DOHH2 (cell line): ENCODE measurements at regions not wholly inside any gene's neighbourhood (a gene's known extent, or its start where the extent isn't known, plus 50 kb on each side); places are given as distances from the start of the nearest gene placed in this dataset.

ENCODE experiments used
- EZH2phosphoT487 ChIP-seq: fragments of 200-600 bp; sonication (generic); IDR thresholded peaks from 2 replicates; pipeline ENCODE4 v1.6.1; 2017; ENCODE audit warnings: borderline replicate concordance, mild to moderate bottlenecking, antibody characterized with exemption, low read length, moderate library complexity, mixed read lengths
- TF ChIP-seq, protein P1 (sequence below): fragments of 200-600 bp; sonication (generic); IDR thresholded peaks from one replicate; pipeline ENCODE4 v1.5.1; 2014; ENCODE audit warnings: antibody characterized with exemption, mild to moderate bottlenecking, low read depth, low read length; ENCODE audit not compliant: poor library complexity, severe bottlenecking

DNA sequence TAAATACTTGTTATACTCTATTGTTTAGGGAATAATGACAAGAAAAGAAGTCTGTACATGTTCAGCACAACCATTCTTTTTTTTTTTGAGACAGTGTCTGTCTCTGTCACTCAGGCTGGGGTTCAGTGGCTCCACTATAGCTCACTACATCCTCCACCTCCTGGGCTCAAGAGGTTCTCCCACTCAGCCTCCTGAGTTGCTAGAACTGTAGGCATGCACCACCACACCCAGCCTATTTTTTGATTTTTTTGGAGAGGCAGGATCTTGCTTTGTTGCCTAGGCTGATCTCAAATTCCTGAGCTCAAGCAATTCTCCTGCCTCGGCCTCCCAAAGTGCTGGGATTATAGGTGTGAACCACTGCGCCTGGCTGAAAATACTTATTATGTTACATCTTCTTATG lies 250.0 kb downstream of the MIAT start:
- TF ChIP-seq, protein P1, sequence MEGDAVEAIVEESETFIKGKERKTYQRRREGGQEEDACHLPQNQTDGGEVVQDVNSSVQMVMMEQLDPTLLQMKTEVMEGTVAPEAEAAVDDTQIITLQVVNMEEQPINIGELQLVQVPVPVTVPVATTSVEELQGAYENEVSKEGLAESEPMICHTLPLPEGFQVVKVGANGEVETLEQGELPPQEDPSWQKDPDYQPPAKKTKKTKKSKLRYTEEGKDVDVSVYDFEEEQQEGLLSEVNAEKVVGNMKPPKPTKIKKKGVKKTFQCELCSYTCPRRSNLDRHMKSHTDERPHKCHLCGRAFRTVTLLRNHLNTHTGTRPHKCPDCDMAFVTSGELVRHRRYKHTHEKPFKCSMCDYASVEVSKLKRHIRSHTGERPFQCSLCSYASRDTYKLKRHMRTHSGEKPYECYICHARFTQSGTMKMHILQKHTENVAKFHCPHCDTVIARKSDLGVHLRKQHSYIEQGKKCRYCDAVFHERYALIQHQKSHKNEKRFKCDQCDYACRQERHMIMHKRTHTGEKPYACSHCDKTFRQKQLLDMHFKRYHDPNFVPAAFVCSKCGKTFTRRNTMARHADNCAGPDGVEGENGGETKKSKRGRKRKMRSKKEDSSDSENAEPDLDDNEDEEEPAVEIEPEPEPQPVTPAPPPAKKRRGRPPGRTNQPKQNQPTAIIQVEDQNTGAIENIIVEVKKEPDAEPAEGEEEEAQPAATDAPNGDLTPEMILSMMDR: no peak
- no peak for TF ChIP-seq EZH2phosphoT487
